ENCODE measurements at regions not wholly inside any gene's neighbourhood (a gene's known extent, or its start where the extent isn't known, plus 50 kb on each side); places are given as distances from the start of the nearest gene placed in this dataset.
"Not testable (repeated sequence)": the region's sequence is repeated elsewhere in the genome, so short reads cannot be mapped to it uniquely, and the experiment has no call there.

DNA sequence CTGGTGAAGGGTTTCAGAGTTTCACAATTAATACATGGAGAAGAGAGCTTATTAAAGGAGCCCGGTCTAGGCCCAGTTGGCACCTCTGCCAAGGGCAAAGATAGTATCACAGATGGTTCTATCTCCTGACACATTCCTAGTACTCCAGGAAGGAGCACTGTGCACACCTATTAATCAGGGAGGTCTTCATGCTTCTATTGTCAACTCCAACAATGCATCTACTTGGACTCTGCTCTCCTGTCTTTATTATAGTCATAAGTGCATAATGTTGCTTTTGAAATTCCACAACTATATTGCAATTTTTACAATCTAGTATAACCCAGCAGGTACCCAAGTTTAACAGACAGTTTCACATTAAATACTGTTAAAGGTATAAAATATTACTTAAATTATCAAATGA lies 174.5 kb upstream of the TSC22D1 start:
- DNase-seq (ENCODE audit: low read depth in 2 of 2): no peak

DNA sequence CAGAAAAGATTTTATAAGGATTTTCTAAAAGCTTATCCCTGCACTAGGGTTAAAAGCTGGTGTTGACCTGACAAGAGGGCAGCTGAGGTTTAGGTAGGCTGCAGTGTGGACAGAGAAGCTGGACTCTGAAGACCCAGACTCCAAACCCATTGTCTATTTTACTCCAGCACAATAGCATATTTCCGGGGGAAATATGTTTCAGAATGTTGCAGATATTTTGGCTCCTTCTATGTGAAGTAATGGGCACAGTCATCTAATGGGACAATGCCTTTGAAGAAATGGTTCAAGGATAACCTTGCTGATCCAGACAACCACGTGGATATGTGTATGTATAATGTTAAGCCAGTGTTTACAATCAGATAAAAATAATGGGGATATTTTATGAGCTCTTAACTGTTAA lies 173.8 kb upstream of the TSC22D1 start:
- DNase-seq (ENCODE audit: low read depth in 2 of 2): no peak

DNA sequence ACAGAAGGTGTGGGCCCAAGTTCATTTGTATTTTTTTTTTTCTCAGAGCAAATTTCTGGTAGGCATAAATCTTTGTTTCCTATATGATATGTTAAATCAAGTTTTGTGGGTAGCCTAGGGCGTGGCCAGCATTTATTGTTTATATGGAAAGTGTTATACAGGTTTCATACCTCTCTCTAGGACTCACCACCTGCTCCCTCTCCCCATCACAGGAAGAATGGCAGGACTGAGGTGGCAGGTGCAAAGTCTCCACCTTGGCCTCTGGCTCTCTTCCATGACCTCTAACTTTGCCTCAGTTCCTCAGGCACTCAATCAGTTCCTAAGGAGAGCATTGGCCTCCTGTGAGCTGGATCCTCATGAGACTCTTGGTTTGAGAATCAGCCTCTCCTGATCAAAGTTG lies 172.3 kb upstream of the TSC22D1 start:
- DNase-seq (ENCODE audit: low read depth in 2 of 2): no peak

DNA sequence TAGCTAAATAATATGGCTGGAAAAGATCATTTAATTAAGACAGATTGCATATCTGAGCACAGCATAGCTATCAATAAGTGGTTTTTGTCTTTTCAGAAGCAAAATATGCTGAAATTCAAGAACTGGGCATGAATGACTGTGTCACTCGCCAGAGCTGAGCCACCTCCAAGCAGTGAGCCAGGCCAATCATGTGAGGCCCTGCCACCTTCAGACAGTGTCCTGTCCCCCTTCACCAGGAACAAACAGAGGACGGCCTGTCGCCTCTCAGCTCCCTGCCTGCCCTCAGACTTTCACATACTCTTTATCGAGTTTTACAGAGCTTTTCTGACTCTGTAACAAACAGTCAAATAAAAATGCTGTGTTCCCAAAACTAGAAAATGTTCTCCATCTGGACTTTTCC lies 171.0 kb upstream of the TSC22D1 start:
- no peak for DNase-seq (ENCODE audit: low read depth in 2 of 2)

DNA sequence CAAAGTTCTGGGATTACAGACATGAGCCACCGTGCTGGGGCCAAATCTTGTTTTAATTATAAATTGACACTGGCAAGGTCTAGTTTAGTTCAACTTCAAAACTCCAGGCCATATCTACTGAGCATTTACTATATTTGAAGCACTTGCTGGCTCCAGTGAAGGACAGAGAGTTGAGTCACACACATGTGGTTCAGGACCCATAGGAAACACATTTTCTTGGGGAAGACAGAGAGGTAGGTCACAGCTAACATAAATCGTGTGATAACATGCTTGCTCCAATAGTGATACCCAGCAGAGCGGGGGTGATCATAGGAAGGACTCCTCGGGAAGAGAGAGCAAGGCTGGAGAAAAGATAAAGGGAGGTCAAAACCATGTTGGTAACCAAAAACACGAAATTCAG lies 170.6 kb upstream of the TSC22D1 start:
- DNase-seq (ENCODE audit: low read depth in 2 of 2): no peak

DNA sequence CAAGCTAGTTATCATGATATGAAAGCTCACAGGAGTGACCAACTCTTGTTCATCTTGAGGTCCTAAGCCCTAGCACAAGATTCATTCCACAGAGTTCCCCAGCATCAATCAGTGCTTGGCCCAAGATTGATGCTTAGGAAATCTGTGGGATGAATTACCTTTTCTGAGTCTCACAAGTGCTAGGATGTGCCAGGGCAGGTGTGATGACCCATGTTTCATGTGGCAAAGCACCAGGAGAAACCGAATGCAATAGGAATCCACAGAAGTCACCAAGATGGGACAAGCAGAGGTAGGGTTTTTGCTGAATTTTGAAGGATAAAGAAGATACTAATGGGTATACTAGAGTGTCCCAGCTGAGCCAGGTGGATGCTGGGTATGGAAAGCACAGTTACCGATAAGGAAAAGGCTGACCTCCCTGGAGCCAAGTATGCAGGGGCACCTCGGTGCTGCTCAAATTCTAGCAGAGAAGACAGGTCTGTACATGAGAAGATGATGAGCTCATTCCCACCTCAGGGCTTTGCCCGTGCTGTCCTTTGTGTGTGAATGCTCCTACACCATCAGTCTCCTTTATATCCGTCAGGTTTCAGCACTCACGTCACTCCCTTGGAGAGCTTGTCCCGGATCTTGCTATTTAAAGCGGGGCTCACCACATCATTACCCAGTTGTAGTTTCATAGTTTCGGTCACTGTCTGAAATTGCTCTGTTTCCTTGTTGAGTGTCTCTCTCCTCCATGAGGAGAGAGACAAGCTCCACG lies 168.9 kb upstream of the TSC22D1 start:
- no peak for DNase-seq (ENCODE audit: low read depth in 2 of 2)

DNA sequence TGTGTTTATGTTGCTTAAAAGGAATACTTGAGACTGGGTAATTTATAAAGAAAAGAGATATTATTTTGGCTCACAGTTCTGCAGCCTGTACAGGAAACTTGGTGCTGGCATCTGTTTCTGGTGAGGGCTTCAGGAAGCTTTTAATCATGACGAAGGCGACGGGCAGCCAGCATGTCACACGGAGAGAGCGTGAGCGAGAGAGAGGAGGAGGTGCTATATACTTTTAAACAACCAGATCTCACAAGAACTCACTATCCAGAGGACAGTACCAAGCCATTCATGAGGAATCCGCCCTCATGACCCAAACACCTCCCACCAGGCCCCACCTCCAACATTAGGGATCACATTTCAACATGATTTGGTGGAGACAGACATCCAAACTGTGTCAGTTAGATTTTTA lies 163.4 kb upstream of the TSC22D1 start:
- DNase-seq (ENCODE audit: low read depth in 2 of 2): no peak

DNA sequence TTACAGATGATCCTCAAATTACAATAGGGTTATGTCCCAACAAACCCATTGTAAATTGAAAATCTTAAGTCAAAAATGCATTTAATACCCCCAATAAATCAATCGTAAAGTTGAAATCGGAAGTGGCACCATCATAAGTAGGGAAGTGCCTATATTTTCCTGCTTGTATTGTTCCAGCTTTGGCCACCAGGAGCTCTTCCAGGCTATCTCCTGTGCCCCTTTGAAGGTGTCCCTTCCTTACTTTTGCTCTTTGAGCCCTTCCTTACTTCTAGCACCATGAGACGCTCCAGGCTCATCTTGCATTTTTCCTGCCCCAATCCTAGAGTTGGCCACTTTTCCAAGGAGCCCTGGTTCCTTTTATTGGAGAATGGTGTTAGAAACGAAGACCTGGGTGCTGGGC lies 163.0 kb upstream of the TSC22D1 start:
- no peak for DNase-seq (ENCODE audit: low read depth in 2 of 2)

DNA sequence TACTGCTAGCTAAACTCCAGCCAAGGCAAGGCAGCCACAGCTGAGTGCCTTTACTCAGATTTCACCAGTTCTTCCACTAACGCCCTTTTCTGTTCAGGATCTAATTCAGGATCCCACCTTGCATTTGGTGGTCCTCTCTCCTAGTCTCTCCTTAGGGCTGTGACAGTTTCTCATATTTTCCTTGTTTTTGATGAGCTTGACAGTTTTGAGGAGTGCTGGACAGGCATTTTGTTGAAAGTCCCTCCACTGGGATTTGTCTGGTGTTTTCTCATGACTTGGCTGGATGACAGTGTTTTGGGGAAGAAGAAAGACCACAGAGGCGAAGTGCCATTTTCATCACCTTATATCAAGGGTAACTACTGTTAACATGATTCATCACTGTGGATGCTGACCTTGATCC lies 162.3 kb upstream of the TSC22D1 start:
- DNase-seq (ENCODE audit: low read depth in 2 of 2): no peak

DNA sequence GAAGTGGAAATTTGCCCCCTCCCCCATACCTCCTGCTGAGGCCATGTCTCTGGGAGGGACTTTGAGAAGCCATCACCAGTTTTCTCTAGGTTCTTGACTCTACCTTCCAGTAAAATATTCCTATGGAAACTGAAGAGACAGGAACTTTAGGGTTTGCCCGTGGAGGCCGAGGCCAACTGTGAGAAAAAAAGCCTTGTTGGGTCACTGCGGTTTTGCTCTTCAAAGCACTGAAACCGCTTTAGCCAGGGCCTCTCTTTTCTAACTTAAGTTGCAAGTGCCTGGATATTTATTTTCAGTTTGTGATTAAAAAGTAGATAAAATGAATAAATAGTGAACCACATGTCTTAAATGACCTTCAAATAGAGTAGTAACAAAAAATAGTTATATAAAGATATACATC lies 159.7 kb upstream of the TSC22D1 start:
- no peak for DNase-seq (ENCODE audit: low read depth in 2 of 2)

DNA sequence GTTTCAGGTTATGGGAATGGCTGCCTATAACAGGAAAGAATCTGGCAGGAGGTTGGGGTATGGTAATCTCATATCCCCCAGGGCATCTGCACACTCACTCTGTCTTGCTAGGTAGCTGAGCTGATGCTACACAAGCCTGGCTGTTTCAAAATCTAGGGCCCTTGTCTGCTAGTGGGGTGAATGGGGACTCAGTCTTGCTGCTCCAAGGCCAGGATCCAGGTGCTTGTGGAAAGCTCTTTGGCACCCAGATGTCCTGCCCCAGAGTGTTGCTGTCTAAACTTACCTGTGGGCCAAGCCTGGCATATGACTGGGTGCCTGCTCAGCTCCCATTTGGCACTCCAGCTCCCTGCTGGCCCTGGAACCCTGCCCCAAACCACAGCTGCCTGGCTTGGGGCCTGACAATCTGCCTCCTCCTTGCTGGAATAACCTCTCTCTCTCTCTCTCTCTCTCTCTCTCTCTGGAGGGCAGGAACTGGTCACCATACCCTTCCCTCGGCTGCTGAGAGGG lies 158.1 kb upstream of the TSC22D1 start:
- DNase-seq (ENCODE audit: low read depth in 2 of 2): no peak

DNA sequence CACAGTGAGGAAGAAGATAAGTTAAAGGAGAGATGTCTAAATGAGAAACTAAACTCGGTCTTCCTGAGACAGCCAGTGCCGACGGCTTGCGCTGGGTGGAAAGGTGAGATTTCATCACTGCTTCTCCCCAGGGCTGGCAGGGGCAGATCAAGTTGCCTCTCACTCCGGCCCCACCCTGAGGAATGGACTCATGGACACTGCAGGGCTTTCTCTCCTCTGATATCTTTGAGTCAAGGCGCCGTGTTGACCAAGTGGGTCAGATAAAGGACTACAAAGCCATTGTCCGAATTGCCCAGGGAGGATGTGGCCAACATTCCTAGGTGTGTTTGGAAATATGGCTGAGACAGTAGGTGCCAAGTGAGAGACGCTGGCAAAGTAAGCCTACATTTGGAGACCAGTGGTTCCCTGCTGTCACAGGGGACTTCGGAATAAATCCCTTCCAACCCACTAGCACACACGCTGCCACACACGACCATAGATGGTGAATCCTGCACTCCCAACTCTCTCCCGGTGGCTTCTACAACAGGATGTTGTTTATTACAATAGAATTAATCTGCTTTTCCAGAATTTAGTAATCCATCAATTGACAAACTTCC lies 156.5 kb upstream of the TSC22D1 start:
- no peak for DNase-seq (ENCODE audit: low read depth in 2 of 2)

DNA sequence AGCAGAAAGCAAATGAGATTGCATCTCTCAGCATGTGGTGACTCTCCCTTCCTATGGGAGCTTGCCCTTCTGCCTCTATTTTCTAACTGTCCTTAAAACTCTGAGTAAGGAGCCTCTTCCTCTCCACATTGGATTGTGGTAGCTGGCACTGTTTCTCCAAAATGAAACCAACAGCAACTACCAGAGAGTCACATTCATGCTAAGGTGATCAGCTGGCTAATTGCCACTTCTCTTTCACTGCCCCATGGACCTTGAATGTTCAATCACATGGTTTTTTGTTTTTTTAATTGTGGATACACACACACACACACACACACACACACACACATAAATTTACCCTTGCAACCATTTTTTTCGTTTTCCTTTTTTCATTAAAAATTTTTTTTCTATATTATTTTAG lies 154.7 kb upstream of the TSC22D1 start:
- DNase-seq (ENCODE audit: low read depth in 2 of 2): no peak

DNA sequence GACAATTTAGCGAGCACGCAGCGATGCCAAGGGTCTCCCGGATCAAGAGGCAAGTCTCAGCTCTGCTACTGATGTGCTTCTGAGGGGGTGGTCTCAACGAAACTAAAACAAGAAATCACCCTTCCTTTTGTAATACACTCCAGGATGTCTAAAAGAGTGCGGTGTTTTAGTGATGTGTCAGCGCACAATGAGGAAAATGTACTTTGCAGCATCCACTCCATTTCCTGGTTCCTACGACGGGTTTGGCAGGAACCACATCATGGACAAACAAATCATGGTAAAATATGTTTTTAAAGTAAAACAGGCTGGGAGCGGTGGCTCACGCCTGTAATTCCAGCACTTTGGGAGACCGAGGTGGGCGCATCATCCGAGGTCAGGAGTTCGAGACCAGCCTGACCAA lies 154.0 kb upstream of the TSC22D1 start:
- DNase-seq (ENCODE audit: low read depth in 2 of 2): no peak

DNA sequence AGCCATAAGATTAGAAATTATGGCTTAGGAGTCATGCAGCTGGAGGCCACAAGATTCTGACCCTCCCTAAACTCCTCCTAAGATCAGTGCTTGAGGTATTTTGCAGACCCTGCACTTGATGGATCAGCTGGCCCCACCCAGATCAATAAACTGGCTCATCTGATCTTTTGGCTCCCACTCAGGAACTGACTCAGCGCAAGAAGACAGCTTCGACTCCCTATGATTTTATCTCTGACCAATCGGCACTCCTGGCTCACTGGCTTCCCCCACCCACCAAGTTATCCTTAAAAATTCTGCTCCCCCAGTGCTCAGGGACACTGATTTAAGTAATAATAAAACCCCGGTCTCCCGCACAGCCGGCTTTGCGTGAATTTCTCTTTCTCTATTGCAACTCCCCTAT lies 151.5 kb upstream of the TSC22D1 start:
- not testable (repeated sequence) for DNase-seq (ENCODE audit: low read depth in 2 of 2)

DNA sequence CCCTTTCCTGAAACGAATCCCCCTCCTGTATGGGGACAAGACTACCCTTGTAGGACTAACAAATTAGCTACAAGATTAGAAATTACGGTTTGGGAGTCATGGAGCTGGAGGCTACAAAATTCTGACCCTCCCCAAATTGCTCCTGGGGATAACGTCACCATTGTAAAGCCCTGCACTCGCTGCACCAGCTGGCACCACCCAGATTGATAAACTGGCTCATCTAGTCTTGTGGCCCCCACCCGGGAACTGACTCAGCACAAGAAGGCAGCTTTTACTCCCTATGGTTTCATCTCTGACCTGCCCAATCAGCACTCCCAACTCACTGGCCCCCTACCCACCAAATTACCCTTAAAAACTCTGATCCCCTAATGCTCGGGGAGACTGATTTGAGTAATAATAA lies 150.6 kb upstream of the TSC22D1 start:
- no peak for DNase-seq (ENCODE audit: low read depth in 2 of 2)

DNA sequence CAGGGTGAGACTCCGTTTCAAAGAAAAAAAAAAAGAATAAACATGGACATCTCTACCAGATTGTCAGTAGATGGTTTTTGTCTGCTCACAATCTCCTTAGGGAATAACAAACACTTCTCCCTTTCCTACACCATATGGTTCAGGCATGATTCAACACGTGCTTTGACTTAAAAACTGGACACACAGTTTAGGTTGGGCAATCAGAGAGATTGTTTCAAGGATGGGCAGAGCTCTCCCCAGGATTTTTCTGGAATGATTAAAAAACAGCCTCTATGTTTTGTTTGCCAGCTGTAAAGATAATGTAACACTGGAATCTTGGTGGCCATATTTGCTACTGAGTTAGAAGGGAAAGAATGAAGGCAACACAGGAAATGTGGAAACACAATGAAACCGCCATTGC lies 150.1 kb upstream of the TSC22D1 start:
- DNase-seq (ENCODE audit: low read depth in 2 of 2): no peak

DNA sequence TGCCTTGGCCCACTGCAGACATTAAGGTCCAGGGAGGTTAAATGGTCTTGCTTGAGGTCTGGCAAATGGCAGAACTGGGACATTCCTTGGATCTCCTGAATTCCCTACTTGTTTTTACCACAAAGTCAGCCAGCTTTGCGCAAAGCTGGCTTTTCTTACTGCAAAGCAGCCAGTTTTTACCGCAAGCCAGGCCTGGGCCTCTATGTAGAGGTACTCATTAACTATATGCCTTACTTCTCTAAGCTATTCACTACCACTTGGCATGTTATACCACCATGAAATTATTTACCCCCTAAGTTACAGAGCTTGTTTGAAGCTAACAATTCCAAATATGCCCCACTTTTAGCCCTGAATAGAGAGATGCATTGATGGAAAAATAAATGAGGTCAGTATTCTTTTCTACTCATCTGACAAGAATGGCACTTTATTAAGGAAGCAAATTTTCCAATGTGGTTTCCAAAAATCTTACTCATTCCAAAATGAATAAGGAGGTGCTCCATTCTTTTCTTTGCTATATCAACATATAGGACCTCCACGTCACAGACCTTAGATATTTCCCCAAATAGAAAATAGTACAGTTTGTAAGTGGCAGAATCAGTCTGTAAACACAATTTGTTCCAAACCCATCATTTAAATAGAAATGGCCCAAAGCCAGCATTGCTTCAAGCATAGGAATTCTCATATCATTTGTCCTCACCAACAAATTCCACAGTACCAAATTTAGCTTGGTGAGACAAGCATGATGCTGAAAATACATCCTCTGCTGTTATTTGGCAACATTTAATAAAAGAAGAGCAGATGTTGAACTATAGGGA lies 143.9 kb upstream of the TSC22D1 start:
- no peak for DNase-seq (ENCODE audit: low read depth in 2 of 2)

DNA sequence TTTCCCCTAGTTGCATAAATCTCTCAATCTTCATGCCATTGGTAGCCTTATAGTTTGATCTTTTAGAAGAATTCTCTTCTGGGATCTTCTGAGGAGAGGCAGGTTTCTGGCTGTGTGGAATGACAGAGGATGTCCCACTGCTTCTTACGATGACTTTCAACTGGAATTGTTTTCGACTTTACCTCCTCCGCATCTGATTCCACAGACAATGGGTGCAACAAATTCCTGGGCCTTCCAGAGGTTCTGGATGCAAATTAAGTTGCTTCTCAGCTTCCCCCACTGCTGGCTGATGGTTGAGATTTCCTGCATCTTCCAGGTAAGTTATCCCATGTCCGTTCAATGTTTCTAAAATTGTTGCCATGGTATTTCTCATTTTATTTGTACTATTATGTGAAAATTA lies 142.3 kb upstream of the TSC22D1 start:
- no peak for DNase-seq (ENCODE audit: low read depth in 2 of 2)

DNA sequence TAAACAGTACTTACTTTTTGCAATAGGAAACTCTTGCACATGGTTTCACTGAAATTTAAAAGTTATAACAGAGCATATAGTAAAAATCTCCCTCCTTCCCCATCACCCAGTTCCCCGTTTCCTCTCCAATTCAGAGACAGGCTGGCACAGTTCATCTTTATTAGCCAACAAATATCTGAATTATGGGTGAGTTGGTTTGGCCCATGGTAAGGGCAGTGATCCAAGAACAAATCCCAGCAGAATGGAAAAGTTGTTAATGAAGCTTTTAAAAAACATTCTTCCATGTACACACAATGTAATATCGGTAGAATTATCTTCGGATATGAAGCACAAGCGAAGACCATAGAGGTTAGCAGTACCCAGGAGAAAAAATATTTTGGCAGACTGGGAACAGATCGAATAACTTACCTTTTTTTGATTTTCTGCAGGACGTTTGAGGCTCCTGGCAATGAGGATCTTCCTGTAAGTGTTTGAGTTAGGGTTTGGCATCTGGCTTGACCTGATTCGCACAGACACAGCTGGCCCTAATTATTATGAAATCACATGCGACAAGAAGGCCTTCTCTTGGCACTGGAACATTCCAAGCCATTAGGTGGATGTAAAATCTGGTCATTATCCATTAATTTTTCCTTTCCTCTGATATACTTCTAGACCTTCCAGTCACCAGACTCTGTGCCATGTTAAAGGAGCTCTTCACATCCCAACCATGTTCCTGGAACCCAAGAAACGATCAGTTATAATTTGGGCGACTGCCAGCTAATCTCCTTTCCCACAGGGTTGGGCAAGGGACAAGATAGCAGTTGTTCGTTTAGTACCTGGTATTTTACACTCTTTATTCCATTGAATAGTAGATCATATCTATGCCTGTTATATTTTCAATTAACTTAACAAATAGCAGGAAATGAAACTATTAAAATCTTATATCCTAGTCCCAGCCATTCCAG lies 139.4 kb upstream of the TSC22D1 start:
- DNase-seq (ENCODE audit: low read depth in 2 of 2): no peak

DNA sequence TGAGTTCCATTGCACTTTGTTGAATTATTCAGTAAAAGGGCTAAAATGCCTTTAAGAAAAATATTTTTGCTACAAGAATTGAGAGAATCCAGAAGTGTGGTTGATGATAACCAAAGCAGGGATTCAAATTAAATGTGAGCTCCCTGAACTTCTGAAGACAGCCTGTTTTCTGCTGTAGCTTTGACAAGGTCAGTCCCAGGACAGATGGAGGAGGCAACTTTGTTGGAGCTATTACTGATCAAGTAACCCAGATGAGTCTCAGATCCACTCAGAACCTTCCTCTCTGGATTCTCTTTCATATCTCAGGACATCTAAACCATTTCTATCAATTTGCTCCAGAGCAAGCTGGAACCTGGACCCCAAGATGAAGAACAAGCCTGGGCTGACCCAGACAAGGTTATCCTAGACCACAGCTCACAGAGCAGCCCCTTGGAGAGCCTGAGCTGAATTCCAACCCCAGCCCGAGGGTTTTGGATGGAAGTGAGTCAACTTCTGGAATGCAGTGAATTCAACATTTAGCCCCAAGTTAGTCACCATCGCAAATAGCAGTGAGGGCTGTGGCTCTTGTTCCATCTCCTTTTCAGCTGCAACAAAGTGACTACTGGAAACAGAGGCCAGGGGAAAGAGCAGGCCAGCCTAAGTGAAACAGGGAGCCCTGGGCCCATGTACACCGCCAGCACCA lies 137.8 kb upstream of the TSC22D1 start:
- no peak for DNase-seq (ENCODE audit: low read depth in 2 of 2)

Measured in stimulated activated CD4-positive, alpha-beta T cell treated with anti-CD3 and anti-CD28 coated beads, Interleukin-4, amount 100 ng/mL, for 48 hours (primary cell).